PC-3 (cell line): ENCODE measurements at regions not wholly inside any gene's neighbourhood (a gene's known extent, or its start where the extent isn't known, plus 50 kb on each side); places are given as distances from the start of the nearest gene placed in this dataset.

Experiments used
- ATAC-seq: fragments of 200-7000 bp; cut with Tn5 transposase; 2 replicates; pipeline ENCODE4 v1.9.1; 2020; ENCODE audit warnings: mild to moderate bottlenecking, moderate library complexity
- BruUV-seq: library from RNA; stranded (reverse); fragments of 400-500 nt; replicated peaks from 2 replicates; lab custom pipeline; 2021; lab: Mats Ljungman, UMichigan
- CTCF ChIA-PET: fragments of 300-600 bp; sonication (Branson Sonifier 250); formaldehyde crosslinking; loops from one replicate; lab custom pipeline; 2022; ENCODE audit warnings: antibody characterized with exemption; lab: Charles Lee
- POLR2A ChIA-PET: fragments of 300-600 bp; sonication (Branson Sonifier 250); formaldehyde crosslinking; loops from one replicate; lab custom pipeline; 2022; ENCODE audit warnings: antibody characterized with exemption; ENCODE audit not compliant: unreplicated experiment; lab: Charles Lee
- DNase-seq: peaks from one replicate; pipeline ENCODE4 v3.0.0-alpha.2; 2015
- H2AFZ ChIP-seq: fragments of 300-600 bp; sonication (generic); 2 replicates; pipeline ENCODE4 v1.6.0; 2016; ENCODE audit warnings: antibody characterized with exemption, low read length
- H3F3A ChIP-seq: fragments of 300-600 bp; sonication (generic); one replicate; pipeline ENCODE4 v1.6.0; 2017; ENCODE audit warnings: antibody characterized with exemption, low read length, control low read depth, mild to moderate bottlenecking; ENCODE audit not compliant: unreplicated experiment
- H3K27ac ChIP-seq: fragments of 300-600 bp; sonication (generic); 2 replicates; pipeline ENCODE4 v1.5.1; 2016; ENCODE audit warnings: mild to moderate bottlenecking, low read length
- H3K27me3 ChIP-seq: fragments of 300-600 bp; sonication (generic); 2 replicates; pipeline ENCODE4 v1.6.1; 2016; ENCODE audit warnings: low read length, mixed read lengths
- H3K36me3 ChIP-seq: fragments of 300-600 bp; sonication (generic); 2 replicates; pipeline ENCODE4 v1.6.1; 2016; ENCODE audit warnings: low read depth, mixed run types, low read length, mixed read lengths
- H3K4me1 ChIP-seq: fragments of 300-600 bp; sonication (generic); 2 replicates; pipeline ENCODE4 v1.5.1; 2016; ENCODE audit warnings: low read length; ENCODE audit not compliant: insufficient read depth
- H3K4me2 ChIP-seq: fragments of 300-600 bp; sonication (generic); 2 replicates; pipeline ENCODE4 v1.6.0; 2016; ENCODE audit warnings: low read length
- H3K4me3 ChIP-seq: fragments of 300-600 bp; sonication (generic); 2 replicates; pipeline ENCODE4 v1.5.1; 2016; ENCODE audit warnings: mild to moderate bottlenecking, low read length, mixed read lengths
- H3K79me2 ChIP-seq: fragments of 300-600 bp; sonication (generic); 2 replicates; pipeline ENCODE4 v1.6.1; 2017; ENCODE audit warnings: low read length, mixed read lengths
- H3K9ac ChIP-seq: fragments of 300-600 bp; sonication (generic); 2 replicates; pipeline ENCODE4 v1.6.0; 2016; ENCODE audit warnings: mild to moderate bottlenecking, low read length
- H3K9me2 ChIP-seq: fragments of 300-600 bp; sonication (generic); replicated peaks from 2 replicates; pipeline ENCODE4 v1.6.1; 2016; ENCODE audit warnings: mixed run types, low read length, mixed read lengths
- H3K9me3 ChIP-seq: fragments of 300-600 bp; sonication (generic); 2 replicates; pipeline ENCODE4 v1.6.1; 2016; ENCODE audit warnings: low read length, mixed read lengths
- H4K20me1 ChIP-seq: fragments of 300-600 bp; sonication (generic); 2 replicates; pipeline ENCODE4 v1.6.1; 2016; ENCODE audit warnings: low read length, mixed read lengths
- CTCF ChIP-seq: fragments of 300-600 bp; sonication (generic); conservative IDR thresholded peaks from 2 replicates; pipeline ENCODE4 v1.5.1; 2017; ENCODE audit warnings: antibody characterized with exemption, low read depth, mild to moderate bottlenecking, low read length
- EZH2 ChIP-seq: fragments of 300-600 bp; sonication (generic); IDR thresholded peaks from one replicate; pipeline ENCODE4 v1.6.1; 2017; ENCODE audit warnings: antibody characterized with exemption, mild to moderate bottlenecking, low read length; ENCODE audit not compliant: unreplicated experiment
- EZH2phosphoT487 ChIP-seq: fragments of 300-600 bp; sonication (generic); IDR thresholded peaks from 2 replicates; pipeline ENCODE4 v1.6.1; 2018; ENCODE audit warnings: mild to moderate bottlenecking, antibody characterized with exemption, low read length, borderline replicate concordance
- intact Hi-C: fragments of 100-400 bp; cut with micrococcal nuclease; formaldehyde crosslinking; loops from 2 replicates; pipeline ENCODE4 v1.9.0; 2023

- H3K27ac ChIP-seq, result no peak overlapping the region
- CTCF ChIA-PET, result no interaction called here
- intact Hi-C loops, result no loop called here
Measured at GRCh38 chr12:19749906-19750574, 310.7 kb downstream of the AEBP2 start.

GRCh38 chr12:19751078-19751477, 311.8 kb downstream of the AEBP2 start:
- Histone ChIP-seq H3K36me3 (no peaks in the 10 kb centered on the region), H3K9ac (no peak overlapping the region), H3F3A (no peaks in the 10 kb centered on the region), H3K4me2 (no peak overlapping the region), H3K9me3 (no peaks in the 10 kb centered on the region), H4K20me1 (no peaks in the 10 kb centered on the region), H3K27me3 (no peaks in the 10 kb centered on the region), H3K4me3 (no peak overlapping the region), H3K27ac (no peak overlapping the region), H2AFZ (no peak overlapping the region), H3K4me1 (no peaks in the 10 kb centered on the region), H3K79me2 (no peaks in the 10 kb centered on the region), H3K9me2 (no peaks in the 10 kb centered on the region)
- CTCF ChIA-PET, result no interaction called here
- no peak for ATAC-seq
- intact Hi-C loops, result no loop called here
- POLR2A ChIA-PET, result no interaction called here
- DNase-seq, result no peak
- TF ChIP-seq EZH2, result no peak
- TF ChIP-seq CTCF, result no peak
- no peak for TF ChIP-seq EZH2phosphoT487
- BruUV-seq, result no TSS peak

More at GRCh38 chr12:19749906-19750574, 310.7 kb downstream of the AEBP2 start:
- no peaks in the 10 kb centered on the region for H3K79me2 ChIP-seq
- H2AFZ ChIP-seq, result no peak overlapping the region
- POLR2A ChIA-PET, result no interaction called here
- no peaks in the 10 kb centered on the region for H4K20me1 ChIP-seq
- H3F3A ChIP-seq, result no peaks in the 10 kb centered on the region
- no peak for ATAC-seq
- H3K9me3 ChIP-seq, result no peaks in the 10 kb centered on the region
- no TSS peak for BruUV-seq
- no peak overlapping the region for H3K4me2 ChIP-seq
- H3K9ac ChIP-seq, result no peak overlapping the region
- TF ChIP-seq EZH2, result no peak
- TF ChIP-seq CTCF, result no peak
- no peak for TF ChIP-seq EZH2phosphoT487
- H3K4me1 ChIP-seq, result no peaks in the 10 kb centered on the region
- no peak for DNase-seq
- H3K4me3 ChIP-seq, result no peak overlapping the region
- H3K27me3 ChIP-seq, result no peaks in the 10 kb centered on the region
- no peaks in the 10 kb centered on the region for H3K9me2 ChIP-seq
- no peaks in the 10 kb centered on the region for H3K36me3 ChIP-seq

GRCh38 chr12:19752712-19753111, 313.4 kb downstream of the AEBP2 start:
- H2AFZ ChIP-seq, result no peak overlapping the region
- CTCF ChIA-PET, result no interaction called here
- H3F3A ChIP-seq, result no peaks in the 10 kb centered on the region
- H3K4me1 ChIP-seq, result no peaks in the 10 kb centered on the region
- no peak overlapping the region for H3K9ac ChIP-seq
- DNase-seq (no peak), ATAC-seq (no peak)
- no peaks in the 10 kb centered on the region for H3K36me3 ChIP-seq
- H4K20me1 ChIP-seq, result no peaks in the 10 kb centered on the region
- no peak overlapping the region for H3K4me2 ChIP-seq
- BruUV-seq, result no TSS peak
- no peaks in the 10 kb centered on the region for H3K9me2 ChIP-seq
- no peaks in the 10 kb centered on the region for H3K9me3 ChIP-seq
- H3K4me3 ChIP-seq, result no peak overlapping the region
- no peaks in the 10 kb centered on the region for H3K27me3 ChIP-seq
- intact Hi-C loops, result no loop called here
- no peak overlapping the region for H3K27ac ChIP-seq
- no peaks in the 10 kb centered on the region for H3K79me2 ChIP-seq
- TF ChIP-seq EZH2, result no peak
- no peak for TF ChIP-seq EZH2phosphoT487
- no peak for TF ChIP-seq CTCF
- POLR2A ChIA-PET, result no interaction called here
